SKM-1 treated with dmso at 0.1 percent for 144 hours (cell line): ENCODE measurements at regions not wholly inside any gene's neighbourhood (a gene's known extent, or its start where the extent isn't known, plus 50 kb on each side); places are given as distances from the start of the nearest gene placed in this dataset.

Experiments
- DNase-seq: peaks from one replicate; lab custom pipeline; 2025; ENCODE audit not compliant: unreplicated experiment; lab: John Stamatoyannopoulos, UW

GRCh38 chr6:168213121-168213524, 106.5 kb downstream of the DACT2 start:
- DNase-seq = no peak

GRCh38 chr6:168212362-168212761, 107.2 kb downstream of the DACT2 start:
- no peak for DNase-seq

- DNase-seq = no peak
Observed at GRCh38 chr6:168211681-168212080, 107.9 kb downstream of the DACT2 start.

GRCh38 chr6:168210239-168211105, 109.1 kb downstream of the DACT2 start:
- no peak for DNase-seq

GRCh38 chr6:168209420-168209819, 110.2 kb downstream of the DACT2 start:
- no peak for DNase-seq

GRCh38 chr6:168208854-168209253, 110.7 kb downstream of the DACT2 start:
- no peak for DNase-seq

- no peak for DNase-seq
Observed at GRCh38 chr6:168208402-168208801, 111.2 kb downstream of the DACT2 start.

GRCh38 chr6:168207421-168208175, 112.0 kb downstream of the DACT2 start:
- no peak for DNase-seq

GRCh38 chr6:168206661-168207274, 112.8 kb downstream of the DACT2 start:
- DNase-seq = no peak

- DNase-seq = no peak
Observed at GRCh38 chr6:168206186-168206585, 113.4 kb downstream of the DACT2 start.

GRCh38 chr6:168201799-168202198, 117.8 kb downstream of the DACT2 start:
- no peak for DNase-seq

GRCh38 chr6:168201383-168201782, 118.2 kb downstream of the DACT2 start:
- no peak for DNase-seq

- DNase-seq = no peak
Observed at GRCh38 chr6:168200571-168201134, 118.9 kb downstream of the DACT2 start.

- DNase-seq = no peak
Observed at GRCh38 chr6:168198302-168199180, 119.5 kb upstream of the FRMD1 start.

GRCh38 chr6:168197636-168198301, 118.8 kb upstream of the FRMD1 start:
- DNase-seq = no peak

GRCh38 chr6:168196881-168197635, 118.0 kb upstream of the FRMD1 start:
- no peak for DNase-seq

- DNase-seq = no peak
Observed at GRCh38 chr6:168196385-168196860, 117.4 kb upstream of the FRMD1 start.

GRCh38 chr6:168195712-168196111, 116.7 kb upstream of the FRMD1 start:
- DNase-seq = no peak
